AG09319 (cell line): ENCODE measurements at regions not wholly inside any gene's neighbourhood (a gene's known extent, or its start where the extent isn't known, plus 50 kb on each side); places are given as distances from the start of the nearest gene placed in this dataset.
"Not testable (repeated sequence)": the region's sequence is repeated elsewhere in the genome, so short reads cannot be mapped to it uniquely, and the experiment has no call there.

ENCODE experiments used
- DNase-seq: peaks from one replicate; pipeline ENCODE4 v3.0.0-alpha.2; 2010; ENCODE audit warnings: low read depth; ENCODE audit errors: extremely low read depth
- TF ChIP-seq, protein P1 (sequence below): IDR thresholded peaks from 2 replicates; pipeline ENCODE4 v1.5.1; 2011; ENCODE audit warnings: low read depth, mild to moderate bottlenecking, inconsistent platforms, low read length, moderate library complexity

DNA sequence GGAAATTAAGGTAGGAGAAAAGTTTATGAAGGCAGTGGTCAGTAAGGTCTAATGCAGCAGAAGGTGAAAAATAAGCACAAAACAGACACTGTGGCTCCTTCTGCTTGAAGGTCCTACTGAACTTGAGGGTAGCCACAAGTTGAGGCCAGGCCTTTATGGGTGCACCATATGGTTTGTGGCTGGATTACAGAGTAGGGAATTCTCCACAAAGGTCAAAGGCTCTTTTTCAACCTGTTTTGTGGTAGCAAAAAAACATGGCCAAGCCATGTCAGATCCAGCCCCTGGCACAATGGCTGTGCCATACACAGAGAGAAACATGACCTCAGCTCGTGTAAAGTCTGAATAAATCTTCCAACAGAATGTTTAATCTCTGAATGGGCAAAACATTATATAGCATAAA, 214.0 kb downstream of the SATB1 start:
- TF ChIP-seq, protein P1, sequence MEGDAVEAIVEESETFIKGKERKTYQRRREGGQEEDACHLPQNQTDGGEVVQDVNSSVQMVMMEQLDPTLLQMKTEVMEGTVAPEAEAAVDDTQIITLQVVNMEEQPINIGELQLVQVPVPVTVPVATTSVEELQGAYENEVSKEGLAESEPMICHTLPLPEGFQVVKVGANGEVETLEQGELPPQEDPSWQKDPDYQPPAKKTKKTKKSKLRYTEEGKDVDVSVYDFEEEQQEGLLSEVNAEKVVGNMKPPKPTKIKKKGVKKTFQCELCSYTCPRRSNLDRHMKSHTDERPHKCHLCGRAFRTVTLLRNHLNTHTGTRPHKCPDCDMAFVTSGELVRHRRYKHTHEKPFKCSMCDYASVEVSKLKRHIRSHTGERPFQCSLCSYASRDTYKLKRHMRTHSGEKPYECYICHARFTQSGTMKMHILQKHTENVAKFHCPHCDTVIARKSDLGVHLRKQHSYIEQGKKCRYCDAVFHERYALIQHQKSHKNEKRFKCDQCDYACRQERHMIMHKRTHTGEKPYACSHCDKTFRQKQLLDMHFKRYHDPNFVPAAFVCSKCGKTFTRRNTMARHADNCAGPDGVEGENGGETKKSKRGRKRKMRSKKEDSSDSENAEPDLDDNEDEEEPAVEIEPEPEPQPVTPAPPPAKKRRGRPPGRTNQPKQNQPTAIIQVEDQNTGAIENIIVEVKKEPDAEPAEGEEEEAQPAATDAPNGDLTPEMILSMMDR, result no peak
- no peak for DNase-seq

DNA sequence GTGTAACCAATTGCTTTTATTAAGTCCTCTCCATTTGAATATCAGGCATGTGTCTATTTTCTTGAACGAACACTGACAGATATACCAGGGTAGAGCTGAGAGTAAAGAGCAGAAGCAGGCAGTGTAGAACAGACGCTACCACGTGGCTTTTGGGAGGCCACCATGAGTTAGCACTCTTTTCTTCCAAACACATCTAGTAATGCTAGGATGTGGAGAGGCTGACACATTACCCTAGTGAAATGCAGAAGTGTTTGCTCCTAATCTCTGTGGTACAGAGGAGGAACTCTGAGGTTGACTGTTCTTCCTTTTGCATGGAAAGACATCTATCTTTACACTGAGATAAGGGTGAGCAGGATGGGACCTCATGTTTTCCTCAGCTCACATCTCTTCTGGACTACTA, 216.3 kb downstream of the SATB1 start:
- no peak for DNase-seq
- TF ChIP-seq, protein P1, result no peak

DNA sequence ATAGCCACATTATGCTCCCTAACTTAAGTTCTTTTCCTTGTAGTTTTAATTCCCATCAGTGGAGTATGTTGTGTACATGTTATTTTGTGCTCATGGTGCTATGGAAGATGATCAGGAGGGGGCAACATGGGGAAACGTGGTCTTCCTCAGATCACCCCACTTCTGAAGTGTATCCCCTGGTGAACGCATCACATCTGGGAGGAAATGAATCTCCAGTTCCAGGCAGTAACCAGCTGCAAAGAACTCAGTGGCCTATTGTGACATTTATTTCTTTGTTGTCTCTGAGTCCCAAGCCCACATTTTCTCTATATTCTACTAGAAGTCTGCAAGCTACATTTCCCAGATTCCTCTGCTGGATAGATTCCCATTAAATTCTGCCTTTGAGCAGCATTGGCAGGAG, 217.0 kb downstream of the SATB1 start:
- TF ChIP-seq, protein P1, result no peak

DNA sequence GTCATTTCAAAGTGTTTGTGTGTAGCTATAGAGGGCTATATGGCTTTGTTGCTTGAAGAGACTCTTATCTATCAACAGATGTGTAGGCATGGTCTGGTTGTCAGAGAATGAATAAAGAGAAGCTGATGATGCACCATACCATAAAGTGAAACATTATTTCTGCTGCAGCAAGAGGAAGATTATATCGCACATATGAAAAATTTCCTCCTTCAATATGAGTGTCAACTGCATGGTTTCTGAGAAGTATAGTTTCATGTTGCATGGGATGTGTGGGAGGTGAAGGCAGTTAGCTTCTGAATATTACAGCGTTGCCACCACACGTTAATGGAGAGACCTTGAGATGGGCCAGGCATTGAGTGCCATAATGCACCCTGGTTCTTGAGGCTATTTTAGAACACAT, 217.9 kb downstream of the SATB1 start:
- no peak for DNase-seq
- TF ChIP-seq, protein P1, result no peak

More for the DNA sequence above, 217.0 kb downstream of the SATB1 start:
- no peak for DNase-seq

DNA sequence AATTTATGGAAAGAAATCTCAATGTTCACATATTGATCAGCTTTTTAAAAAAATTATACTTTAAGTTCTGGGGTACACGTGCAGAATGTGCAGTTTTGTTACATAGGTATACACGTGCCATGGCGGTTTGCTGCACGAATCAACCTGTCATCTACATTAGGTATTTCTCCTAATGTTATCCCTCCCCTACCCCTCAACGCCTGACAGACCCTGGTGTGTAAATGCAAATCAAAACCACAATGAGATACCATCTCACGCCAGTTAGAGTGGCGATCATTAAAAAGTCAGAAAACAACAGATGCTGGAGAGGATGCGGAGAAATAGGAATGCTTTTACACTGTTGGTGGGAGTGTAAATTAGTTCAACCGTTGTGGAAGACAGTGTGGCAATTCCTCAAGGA, 219.4 kb downstream of the SATB1 start:
- not testable (repeated sequence) for DNase-seq

DNA sequence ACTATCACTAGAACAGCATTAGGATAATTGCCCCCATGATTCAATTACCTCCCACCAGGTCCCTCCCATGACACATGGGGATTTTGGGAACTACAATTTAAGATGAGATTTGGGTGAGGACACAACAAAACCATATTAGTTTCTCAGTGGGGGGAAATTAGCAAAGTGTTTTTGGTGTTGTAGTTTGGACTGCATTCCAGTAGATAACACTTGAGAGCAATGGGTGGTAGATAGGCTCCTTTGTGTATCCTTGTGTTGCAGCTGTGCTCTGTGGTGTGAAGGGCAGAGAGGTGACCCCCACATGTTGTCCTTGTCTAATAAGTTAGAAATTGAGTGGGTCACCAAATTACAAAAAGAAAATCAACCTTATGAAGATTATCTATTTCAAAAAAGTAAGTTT, 223.8 kb downstream of the SATB1 start:
- TF ChIP-seq, protein P1, result no peak

DNA sequence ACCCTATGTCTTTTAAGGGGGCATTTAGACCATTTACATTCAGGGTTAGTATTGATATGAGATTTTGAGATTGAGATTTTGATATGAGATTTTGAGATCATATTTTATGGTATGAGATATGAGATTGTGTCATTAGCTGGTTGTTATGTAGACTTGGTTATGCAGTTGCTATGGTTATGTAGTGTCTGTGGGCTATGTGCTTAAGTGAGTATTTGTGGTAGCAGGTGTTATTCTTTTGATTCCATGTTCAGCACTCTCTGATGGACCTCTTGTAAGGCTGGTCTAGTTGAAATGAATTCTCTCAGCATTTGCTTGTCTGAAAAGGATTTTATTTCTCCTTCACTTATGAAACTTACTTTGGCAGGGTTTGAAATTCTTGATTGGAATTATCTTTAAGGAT, 225.4 kb downstream of the SATB1 start:
- no peak for DNase-seq
- TF ChIP-seq, protein P1, result no peak

More for the DNA sequence above, 223.8 kb downstream of the SATB1 start:
- DNase-seq, result no peak

DNA sequence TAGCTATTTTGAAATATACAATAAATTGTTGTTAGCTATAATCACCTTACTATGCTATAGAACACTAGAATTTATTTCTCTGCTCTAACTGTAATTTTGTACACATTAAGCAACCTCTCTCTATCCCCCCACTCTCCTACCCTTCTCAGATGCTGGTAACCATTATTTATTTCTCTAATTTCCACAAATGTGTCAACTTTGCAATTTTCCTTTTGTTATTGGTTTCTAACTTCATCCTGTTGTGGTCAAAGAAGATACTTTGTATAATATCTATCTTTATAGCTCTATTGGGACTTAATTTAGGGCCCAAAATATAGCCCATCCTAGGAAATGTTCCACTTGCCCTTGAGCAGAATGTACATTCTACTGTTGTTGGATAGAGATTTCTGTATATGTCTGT, 229.3 kb downstream of the SATB1 start:
- TF ChIP-seq, protein P1, result no peak
- DNase-seq, result no peak
